NCI-H2081 treated with DMSO at 0.1 percent for 48 hours (cell line): ENCODE measurements at regions not wholly inside any gene's neighbourhood (a gene's known extent, or its start where the extent isn't known, plus 50 kb on each side); places are given as distances from the start of the nearest gene placed in this dataset.
"Not testable (repeated sequence)": the region's sequence is repeated elsewhere in the genome, so short reads cannot be mapped to it uniquely, and the experiment has no call there.

Experiments
- DNase-seq: peaks from one replicate; lab custom pipeline; 2025; lab: John Stamatoyannopoulos, UW

GRCh38 chr14:56046546-56046945 lies 71.7 kb upstream of the PELI2 start:
- no peak for DNase-seq

- DNase-seq, result no peak
Observed at GRCh38 chr14:56046996-56047395, 71.2 kb upstream of the PELI2 start.

- no peak for DNase-seq
Observed at GRCh38 chr14:56049536-56049935, 68.7 kb upstream of the PELI2 start.

GRCh38 chr14:56055511-56055910 lies 62.7 kb upstream of the PELI2 start:
- no peak for DNase-seq

GRCh38 chr14:56056031-56056430 lies 62.2 kb upstream of the PELI2 start:
- DNase-seq, result no peak

- peak; percentile 95 for DNase-seq
Observed at GRCh38 chr14:56057071-56057741, 61.0 kb upstream of the PELI2 start.

- no peak for DNase-seq
Observed at GRCh38 chr14:56057767-56058166, 60.4 kb upstream of the PELI2 start.

- DNase-seq, result no peak
Observed at GRCh38 chr14:56059054-56059453, 59.2 kb upstream of the PELI2 start.

GRCh38 chr14:56061051-56061450 lies 57.2 kb upstream of the PELI2 start:
- DNase-seq, result no peak

- no peak for DNase-seq
Observed at GRCh38 chr14:56063131-56063530, 55.1 kb upstream of the PELI2 start.

GRCh38 chr14:56064513-56064912 lies 53.7 kb upstream of the PELI2 start:
- DNase-seq, result no peak

- DNase-seq, result not testable (repeated sequence)
Observed at GRCh38 chr14:56065199-56065598, 53.0 kb upstream of the PELI2 start.

- no peak for DNase-seq
Observed at GRCh38 chr14:56065621-56066290, 52.5 kb upstream of the PELI2 start.
